ENCODE measurements at regions not wholly inside any gene's neighbourhood (a gene's known extent, or its start where the extent isn't known, plus 50 kb on each side); places are given as distances from the start of the nearest gene placed in this dataset.

GRCh38 chr4:142974328-142974727 is 128.2 kb upstream of the INPP4B start:
- no peak for TF ChIP-seq YY1 (IDR thresholded peaks at IDR 0.05; ENCODE audit: insufficient read depth, insufficient read length)
- TF ChIP-seq SUZ12 (IDR thresholded peaks at IDR 0.05; ENCODE audit: extremely low read depth, insufficient read depth, insufficient read length), result no peak

Measured in NT2/D1 (cell line).